ENCODE measurements at regions not wholly inside any gene's neighbourhood (a gene's known extent, or its start where the extent isn't known, plus 50 kb on each side); places are given as distances from the start of the nearest gene placed in this dataset.
A peak's percentile ranks its signal among the peaks of the same experiment; 100 is the strongest.

GRCh38 chr5:82938901-82939725, 138.1 kb downstream of the TMEM167A start:
- Histone ChIP-seq H3K4me3 (replicated peaks in 1 of 2; ENCODE audit: low read depth in 1 of 2, low read length in 2 of 2) (no peak overlapping the region), H3K4me2 (ENCODE audit: low read length) (no peak overlapping the region), H3K36me3 (ENCODE audit: control insufficient read depth in 1 of 2, insufficient read depth in 2 of 2, low read length in 2 of 2) (peaks cover 0 to 38% of the 10 kb centered on the region in 2 experiments; a peak in 1 of 4 replicates), H3K27me3 (ENCODE audit: insufficient read depth, low read length) (no peaks in the 10 kb centered on the region), H2AFZ (ENCODE audit: low read depth, low read length, poor library complexity, severe bottlenecking) (no peak overlapping the region), H3K9me3 (ENCODE audit: control insufficient read depth in 1 of 2, insufficient read depth in 1 of 2, low read depth in 1 of 2, low read length in 2 of 2) (no peaks in the 10 kb centered on the region), H3K79me2 (ENCODE audit: insufficient read depth, low read length) (peaks cover 62% of the 10 kb centered on the region), H3K27ac (ENCODE audit: low read depth, low read length) (peak overlapping the region; percentile 14; the same call in 1 of the 2 replicates), H4K20me1 (ENCODE audit: insufficient read depth) (peaks cover 4% of the 10 kb centered on the region; the same call in 1 of the 2 replicates), H3K4me1 (ENCODE audit: control insufficient read depth in 1 of 2, insufficient read depth in 2 of 2, low read length in 2 of 2) (peaks cover 0 to 3% of the 10 kb centered on the region in 2 experiments; a peak in 1 of 4 replicates), H3K9ac (ENCODE audit: low read length) (no peak overlapping the region), H3K9me2 (ENCODE audit: insufficient read depth) (no peaks in the 10 kb centered on the region)
- no peak for TF ChIP-seq ELF1 (IDR thresholded peaks at IDR 0.05; ENCODE audit: borderline replicate concordance, low read depth)
- no peak for TF ChIP-seq CTCF (IDR thresholded peaks at IDR 0.05 in 2 of 3, conservative IDR thresholded peaks at IDR 0.05 in 1 of 3; ENCODE audit: borderline replicate concordance in 1 of 3, insufficient read depth in 1 of 3, low read depth in 2 of 3, low read length in 2 of 3)
- TF ChIP-seq REST (IDR thresholded peaks at IDR 0.05; ENCODE audit: low read depth): no peak
- no peak for TF ChIP-seq RAD21 (IDR thresholded peaks at IDR 0.05; ENCODE audit: low read depth)
- TF ChIP-seq POLR2A (IDR thresholded peaks at IDR 0.05; ENCODE audit: borderline replicate concordance, extremely low read depth, insufficient read depth, insufficient read length): no peak
- TF ChIP-seq FOSL1 (IDR thresholded peaks at IDR 0.05; ENCODE audit: low read depth): no peak
- TF ChIP-seq SP1 (IDR thresholded peaks at IDR 0.05; ENCODE audit: low read depth): no peak
- no peak for TF ChIP-seq EZH2phosphoT487 (IDR thresholded peaks at IDR 0.05; ENCODE audit: borderline replicate concordance)
- no peak for TF ChIP-seq EGR1 (IDR thresholded peaks at IDR 0.05; ENCODE audit: low read depth)
- no peak for TF ChIP-seq EZH2 (IDR thresholded peaks at IDR 0.05)
- TF ChIP-seq SIN3A (IDR thresholded peaks at IDR 0.05; ENCODE audit: low read depth): no peak
- no peak for TF ChIP-seq YY1 (IDR thresholded peaks at IDR 0.05; ENCODE audit: extremely low read depth, insufficient replicate concordance, low read depth, low read length)
- TF ChIP-seq TCF7L2 (IDR thresholded peaks at IDR 0.05; ENCODE audit: borderline replicate concordance, extremely low read depth, insufficient read depth, insufficient read length): no peak
- TF ChIP-seq CBX3 (IDR thresholded peaks at IDR 0.05; ENCODE audit: low read depth): no peak
- TF ChIP-seq ZFX (IDR thresholded peaks at IDR 0.05): no peak
- no peak for TF ChIP-seq ZBTB33 (IDR thresholded peaks at IDR 0.05; ENCODE audit: extremely low read depth, insufficient replicate concordance, low read length)
- no peak for TF ChIP-seq POLR2AphosphoS5 (IDR thresholded peaks at IDR 0.05; ENCODE audit: low read depth, low read length)
- TF ChIP-seq ZNF274 (IDR thresholded peaks at IDR 0.05; ENCODE audit: low read depth, low read length): no peak
- intact Hi-C loops (cut with micrococcal nuclease): no loop called here
- no peak for DNase-seq (ENCODE audit: low read depth, low spot score)
- no TSS peak for BruUV-seq (replicated peaks)
- RAD21 ChIA-PET (ENCODE audit: low non-redundant PET in 1 of 2, low total read pairs in 2 of 2, uncharacterized antibody in 2 of 2, unreplicated experiment in 2 of 2): no interaction called here
- ATAC-seq: no peak
- CTCF ChIA-PET: no interaction called here
- POLR2A ChIA-PET: no interaction called here
